Effector memory CD4-positive, alpha-beta T cell (primary cell): ENCODE measurements at regions not wholly inside any gene's neighbourhood (a gene's known extent, or its start where the extent isn't known, plus 50 kb on each side); places are given as distances from the start of the nearest gene placed in this dataset.

Experiments used
- DNase-seq, 3 donors: peaks; one replicate each; pipeline ENCODE4 v3.0.0-alpha.2; 2020
- H3K27ac ChIP-seq: 2 replicates; pipeline ENCODE4 v1.7.0; 2013; ENCODE audit warnings: mild to moderate bottlenecking, low read length, moderate library complexity; ENCODE audit not compliant: insufficient read depth, poor library complexity, severe bottlenecking
- H3K27me3 ChIP-seq: replicated peaks from 2 replicates; pipeline ENCODE4 v1.7.0; 2013; ENCODE audit warnings: mild to moderate bottlenecking, low read length; ENCODE audit not compliant: insufficient read depth, control insufficient read depth, poor library complexity, severe bottlenecking
- H3K36me3 ChIP-seq: 2 replicates; pipeline ENCODE4 v1.7.0; 2013; ENCODE audit warnings: mild to moderate bottlenecking, low read length, moderate library complexity; ENCODE audit not compliant: control insufficient read depth, insufficient read depth
- H3K4me1 ChIP-seq: 2 replicates; pipeline ENCODE4 v1.7.0; 2013; ENCODE audit warnings: low read length, mild to moderate bottlenecking; ENCODE audit not compliant: control insufficient read depth, insufficient read depth, poor library complexity, severe bottlenecking
- H3K4me3 ChIP-seq: 2 replicates; pipeline ENCODE4 v1.7.0; 2013; ENCODE audit warnings: low read length, low read depth, mild to moderate bottlenecking; ENCODE audit not compliant: insufficient read depth, poor library complexity, severe bottlenecking
- H3K9me3 ChIP-seq: 2 replicates; pipeline ENCODE4 v1.7.0; 2013; ENCODE audit warnings: mild to moderate bottlenecking, low read length, moderate library complexity; ENCODE audit not compliant: control insufficient read depth

DNA sequence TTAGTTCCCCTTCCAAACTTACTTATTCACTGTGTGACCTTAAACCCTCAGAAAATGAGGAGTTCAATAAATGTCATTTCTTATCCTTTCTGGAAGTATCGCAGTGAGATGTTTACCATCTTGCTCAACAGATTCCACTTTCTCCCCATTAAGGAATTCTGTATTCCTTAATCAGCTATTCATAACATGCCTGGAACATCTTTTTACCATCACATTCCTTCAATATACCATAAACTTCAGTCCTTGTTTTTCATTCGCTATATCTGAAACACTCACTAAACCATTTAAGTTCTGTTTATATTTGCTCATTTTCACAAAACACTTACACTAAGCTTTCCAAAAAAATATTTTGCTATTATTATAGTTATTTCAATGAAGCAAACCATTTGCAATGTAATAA lies 1158.6 kb downstream of the CDH12 start:
- Histone ChIP-seq H3K36me3 (no peaks in the 10 kb centered on the region), H3K27ac (no peak overlapping the region), H3K27me3 (no peaks in the 10 kb centered on the region), H3K4me3 (no peak overlapping the region), H3K9me3 (no peaks in the 10 kb centered on the region), H3K4me1 (no peaks in the 10 kb centered on the region)
- no peak for DNase-seq

DNA sequence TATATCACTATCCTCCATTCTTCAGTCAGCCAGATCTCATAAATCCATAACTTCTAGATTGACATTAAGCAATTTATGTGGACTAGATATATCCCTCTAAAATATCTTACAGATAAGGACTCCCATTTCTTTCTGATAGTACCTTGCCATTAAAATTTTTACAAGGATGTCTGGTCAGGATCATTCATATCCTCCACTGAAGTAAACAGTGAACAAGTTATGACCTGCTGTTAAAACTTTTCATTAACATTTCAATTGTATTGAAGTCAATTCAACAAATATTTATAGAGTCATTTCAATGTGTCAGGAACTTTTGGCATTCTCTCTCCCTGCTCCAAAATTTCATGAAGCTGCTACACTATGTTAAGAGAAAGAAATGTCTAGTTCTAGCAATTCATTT lies 1159.6 kb downstream of the CDH12 start:
- Histone ChIP-seq H3K4me3 (no peak overlapping the region), H3K27me3 (no peaks in the 10 kb centered on the region), H3K36me3 (no peaks in the 10 kb centered on the region), H3K9me3 (no peaks in the 10 kb centered on the region), H3K27ac (no peak overlapping the region), H3K4me1 (no peaks in the 10 kb centered on the region)
- DNase-seq: no peak

DNA sequence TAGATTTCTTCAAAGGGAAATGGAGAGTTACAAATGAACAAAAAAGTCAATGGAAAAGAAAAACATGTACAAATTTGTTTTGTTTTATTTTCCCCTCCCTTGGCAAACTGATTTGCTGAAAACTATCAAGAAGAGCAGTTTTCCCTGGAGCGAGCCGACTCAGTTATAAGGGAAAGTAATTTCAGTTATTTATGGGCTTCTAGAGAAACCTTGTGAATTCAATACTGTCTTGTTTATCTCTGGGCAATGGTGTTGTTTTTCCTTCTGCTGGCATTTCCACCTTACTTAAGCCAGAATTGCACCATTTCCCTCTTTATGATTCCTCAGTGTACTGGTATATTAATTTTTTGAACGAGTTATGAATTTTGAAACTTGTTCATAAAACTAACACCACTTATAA lies 1163.6 kb downstream of the CDH12 start:
- H3K4me1 ChIP-seq: no peaks in the 10 kb centered on the region
- H3K36me3 ChIP-seq: no peaks in the 10 kb centered on the region
- no peak for DNase-seq
- H3K27ac ChIP-seq: no peak overlapping the region
- H3K4me3 ChIP-seq: no peak overlapping the region
- no peaks in the 10 kb centered on the region for H3K27me3 ChIP-seq
- no peaks in the 10 kb centered on the region for H3K9me3 ChIP-seq

GRCh38 chr5:21688655-21689054 lies 1164.5 kb downstream of the CDH12 start:
- no peak overlapping the region for H3K4me3 ChIP-seq
- DNase-seq: no peak
- no peak overlapping the region for H3K27ac ChIP-seq
- no peaks in the 10 kb centered on the region for H3K9me3 ChIP-seq
- no peaks in the 10 kb centered on the region for H3K4me1 ChIP-seq
- no peaks in the 10 kb centered on the region for H3K27me3 ChIP-seq
- H3K36me3 ChIP-seq: no peaks in the 10 kb centered on the region

DNA sequence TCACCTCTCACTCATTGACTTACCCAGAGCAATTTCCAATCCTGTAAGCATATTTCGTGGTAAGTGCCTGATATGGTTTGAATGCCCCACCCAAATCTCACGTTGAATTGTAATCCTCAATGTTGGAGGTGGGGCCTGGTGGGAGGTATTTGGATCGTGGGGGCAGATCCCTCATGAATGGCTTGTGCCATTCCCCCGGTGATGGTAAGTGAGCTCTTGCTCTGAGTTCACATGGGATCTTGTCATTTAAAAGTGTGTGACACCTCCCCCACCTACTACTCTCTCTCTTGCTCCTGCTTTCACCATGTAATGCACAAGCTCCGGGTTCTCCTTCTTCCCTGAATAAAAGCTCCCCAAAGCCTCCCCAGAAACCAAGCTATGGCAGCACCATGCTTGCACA lies 1165.5 kb downstream of the CDH12 start:
- H3K27me3 ChIP-seq: no peaks in the 10 kb centered on the region
- DNase-seq: no peak
- H3K9me3 ChIP-seq: no peaks in the 10 kb centered on the region
- no peak overlapping the region for H3K4me3 ChIP-seq
- no peak overlapping the region for H3K27ac ChIP-seq
- no peaks in the 10 kb centered on the region for H3K4me1 ChIP-seq
- no peaks in the 10 kb centered on the region for H3K36me3 ChIP-seq

DNA sequence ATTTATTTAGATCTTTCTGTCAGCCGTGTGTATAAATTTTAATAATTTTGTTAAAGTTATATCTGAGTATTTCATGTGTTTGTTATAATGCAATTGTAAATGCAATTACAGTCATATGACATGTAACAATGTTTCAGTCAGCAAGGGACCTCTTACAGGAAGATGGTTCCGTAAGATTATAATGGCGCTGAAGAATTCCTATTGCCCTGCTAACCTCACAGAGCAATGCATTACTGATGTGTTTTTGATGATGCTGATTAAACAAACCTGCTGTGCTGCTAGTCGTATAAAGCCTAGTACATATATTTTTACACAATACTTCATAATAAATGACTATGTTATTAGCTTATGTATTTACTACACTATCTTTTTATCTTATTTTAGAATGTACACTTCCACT lies 1166.4 kb downstream of the CDH12 start:
- Histone ChIP-seq H3K27ac (no peak overlapping the region), H3K36me3 (no peaks in the 10 kb centered on the region), H3K9me3 (no peaks in the 10 kb centered on the region), H3K4me3 (no peak overlapping the region), H3K27me3 (no peaks in the 10 kb centered on the region), H3K4me1 (no peaks in the 10 kb centered on the region)
- no peak for DNase-seq

GRCh38 chr5:21685522-21685921 lies 1167.6 kb downstream of the CDH12 start:
- no peak for DNase-seq
- no peaks in the 10 kb centered on the region for H3K36me3 ChIP-seq

GRCh38 chr5:21684992-21685391 lies 1168.2 kb downstream of the CDH12 start:
- no peak overlapping the region for H3K27ac ChIP-seq
- DNase-seq: no peak
- H3K9me3 ChIP-seq: no peaks in the 10 kb centered on the region
- no peaks in the 10 kb centered on the region for H3K27me3 ChIP-seq
- no peaks in the 10 kb centered on the region for H3K36me3 ChIP-seq
- H3K4me3 ChIP-seq: no peak overlapping the region
- no peaks in the 10 kb centered on the region for H3K4me1 ChIP-seq

More at GRCh38 chr5:21685522-21685921, 1167.6 kb downstream of the CDH12 start:
- no peaks in the 10 kb centered on the region for H3K9me3 ChIP-seq
- H3K4me1 ChIP-seq: no peaks in the 10 kb centered on the region
- H3K27me3 ChIP-seq: no peaks in the 10 kb centered on the region
- no peak overlapping the region for H3K4me3 ChIP-seq
- H3K27ac ChIP-seq: no peak overlapping the region

DNA sequence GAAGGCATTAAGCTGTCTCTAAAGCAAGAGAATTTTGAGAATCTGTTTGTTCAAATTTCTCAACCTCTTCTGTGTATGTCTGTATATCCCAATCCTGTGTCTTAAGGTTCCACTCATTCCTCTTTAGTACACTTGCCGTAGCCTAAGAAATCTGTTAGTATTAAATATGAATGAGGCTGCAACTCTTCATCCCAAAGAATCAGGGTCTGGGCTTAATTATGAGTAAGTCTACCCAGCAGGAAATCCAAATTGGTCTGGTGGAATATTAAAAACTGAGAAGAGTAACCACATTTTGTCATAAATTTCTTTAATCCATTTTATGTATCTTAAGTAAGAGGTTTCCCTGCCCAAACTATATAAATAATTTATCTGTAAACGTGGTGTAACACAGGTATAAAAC lies 1171.2 kb downstream of the CDH12 start:
- no peaks in the 10 kb centered on the region for H3K27me3 ChIP-seq
- no peaks in the 10 kb centered on the region for H3K9me3 ChIP-seq
- H3K27ac ChIP-seq: no peak overlapping the region
- DNase-seq: no peak
- H3K4me3 ChIP-seq: no peak overlapping the region
- H3K36me3 ChIP-seq: no peaks in the 10 kb centered on the region
- no peaks in the 10 kb centered on the region for H3K4me1 ChIP-seq

DNA sequence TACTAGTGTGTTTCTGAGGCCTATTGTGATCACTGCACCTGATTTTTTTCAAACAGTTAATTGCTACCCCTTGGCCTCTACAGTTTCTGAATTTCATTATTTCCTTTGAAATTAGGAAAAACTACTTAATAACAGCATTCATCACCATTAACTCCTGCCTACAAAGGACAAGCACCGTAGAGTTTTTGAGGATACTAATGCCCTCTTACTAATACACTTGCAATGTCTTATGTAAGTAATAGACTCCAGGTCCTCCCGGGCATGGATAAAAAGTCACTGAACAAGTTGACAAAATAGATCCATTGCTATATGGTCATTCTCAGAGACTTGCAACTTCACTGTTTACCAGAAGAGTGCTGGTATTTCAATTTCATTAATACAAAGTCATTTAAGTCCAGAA lies 1172.5 kb downstream of the CDH12 start:
- Histone ChIP-seq H3K27ac (no peak overlapping the region), H3K27me3 (no peaks in the 10 kb centered on the region), H3K36me3 (no peaks in the 10 kb centered on the region), H3K4me1 (no peaks in the 10 kb centered on the region), H3K4me3 (no peak overlapping the region), H3K9me3 (no peaks in the 10 kb centered on the region)
- DNase-seq: no peak

DNA sequence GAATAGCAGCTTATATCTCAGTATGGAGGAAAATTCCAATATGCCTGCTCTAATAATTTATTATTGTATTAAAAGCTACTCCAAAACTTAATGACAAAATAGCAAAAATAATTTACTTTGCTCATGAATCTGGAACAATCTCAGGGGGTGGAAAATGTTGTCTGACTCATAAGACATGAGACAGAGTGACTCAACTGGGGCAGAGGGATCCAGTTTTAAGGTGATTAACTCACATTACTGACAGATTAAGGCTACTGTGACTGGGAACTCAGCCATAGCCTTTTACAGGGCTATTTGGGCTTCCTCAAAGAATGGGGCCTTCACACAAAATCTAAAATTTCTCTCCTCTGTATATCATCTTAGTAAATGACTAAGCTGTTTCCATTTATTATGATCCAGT lies 1172.9 kb downstream of the CDH12 start:
- no peak for DNase-seq
- Histone ChIP-seq H3K9me3 (no peaks in the 10 kb centered on the region), H3K27ac (no peak overlapping the region), H3K36me3 (no peaks in the 10 kb centered on the region), H3K4me1 (no peaks in the 10 kb centered on the region), H3K4me3 (no peak overlapping the region), H3K27me3 (no peaks in the 10 kb centered on the region)
